ENCODE measurements at regions not wholly inside any gene's neighbourhood (a gene's known extent, or its start where the extent isn't known, plus 50 kb on each side); places are given as distances from the start of the nearest gene placed in this dataset.

GRCh38 chr10:131651674-131652437 lies 249.0 kb upstream of the PPP2R2D start:
- peak; percentile 54 for DNase-seq (ENCODE audit: low spot score)

- DNase-seq (ENCODE audit: low spot score) = peak; percentile 42
Measured at GRCh38 chr10:131652438-131653139, 248.2 kb upstream of the PPP2R2D start.

GRCh38 chr10:131653140-131653539 lies 247.7 kb upstream of the PPP2R2D start:
- DNase-seq (ENCODE audit: low spot score) = no peak

- DNase-seq (ENCODE audit: low spot score) = no peak
Measured at GRCh38 chr10:131653554-131654470, 247.0 kb upstream of the PPP2R2D start.

- DNase-seq (ENCODE audit: low spot score) = no peak
Measured at GRCh38 chr10:131654471-131655087, 246.2 kb upstream of the PPP2R2D start.

DNA sequence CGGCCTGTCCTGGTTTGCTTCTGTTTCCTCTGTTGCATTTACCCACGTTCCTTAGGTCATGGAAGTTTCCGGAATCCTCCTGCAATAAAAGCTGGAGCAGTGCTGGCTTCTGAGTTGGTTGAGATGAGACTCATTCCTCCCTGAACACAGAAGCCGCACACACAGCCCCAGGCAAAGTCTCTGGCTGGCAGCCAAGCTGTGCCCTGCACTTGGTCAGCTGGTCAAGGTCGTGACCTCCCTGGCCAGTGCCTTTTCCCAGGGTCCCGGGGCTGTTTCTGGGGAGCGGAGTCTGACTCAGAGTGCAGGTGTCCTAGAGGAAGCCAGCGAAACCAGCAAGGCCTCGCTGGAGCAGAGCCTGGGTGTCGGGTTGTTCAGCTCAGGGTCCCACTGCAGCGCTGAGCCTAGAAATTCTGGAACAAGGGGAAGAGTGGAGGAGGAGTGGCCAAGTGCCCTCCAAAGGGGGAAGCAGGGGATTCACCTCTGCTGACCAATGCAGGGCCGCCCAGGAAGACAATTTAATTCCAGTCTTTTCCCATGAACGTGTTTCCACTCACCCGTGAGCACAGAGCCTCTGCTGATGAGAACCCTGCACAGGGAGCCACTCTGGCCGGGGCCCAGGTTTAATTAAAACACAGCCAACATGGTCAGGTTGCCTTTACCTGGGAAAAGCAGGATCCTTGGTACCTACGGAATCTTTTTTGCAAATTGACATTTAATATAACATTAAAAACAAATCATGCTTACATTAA lies 245.5 kb upstream of the PPP2R2D start:
- no peak for DNase-seq (ENCODE audit: low spot score)

GRCh38 chr10:131656009-131656408 lies 244.8 kb upstream of the PPP2R2D start:
- no peak for DNase-seq (ENCODE audit: low spot score)

DNA sequence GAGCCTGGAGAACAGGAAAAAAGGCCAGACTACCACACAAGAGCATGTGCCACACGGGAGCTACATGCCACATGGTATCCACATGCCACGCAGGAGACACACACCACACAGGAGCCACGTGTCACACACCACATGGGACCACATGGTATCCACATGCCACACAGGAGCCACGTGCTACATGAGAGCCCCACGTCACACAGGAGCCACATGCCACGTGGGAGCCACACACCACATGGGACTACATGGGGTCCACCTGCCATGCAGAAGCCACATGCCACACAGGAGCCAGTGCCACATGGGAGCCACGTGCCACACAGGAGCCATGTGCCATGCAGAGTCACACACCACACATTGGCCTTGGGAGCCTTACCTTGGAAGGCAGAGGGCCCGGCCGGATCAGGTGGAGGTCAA lies 244.4 kb upstream of the PPP2R2D start:
- no peak for DNase-seq (ENCODE audit: low spot score)

DNA sequence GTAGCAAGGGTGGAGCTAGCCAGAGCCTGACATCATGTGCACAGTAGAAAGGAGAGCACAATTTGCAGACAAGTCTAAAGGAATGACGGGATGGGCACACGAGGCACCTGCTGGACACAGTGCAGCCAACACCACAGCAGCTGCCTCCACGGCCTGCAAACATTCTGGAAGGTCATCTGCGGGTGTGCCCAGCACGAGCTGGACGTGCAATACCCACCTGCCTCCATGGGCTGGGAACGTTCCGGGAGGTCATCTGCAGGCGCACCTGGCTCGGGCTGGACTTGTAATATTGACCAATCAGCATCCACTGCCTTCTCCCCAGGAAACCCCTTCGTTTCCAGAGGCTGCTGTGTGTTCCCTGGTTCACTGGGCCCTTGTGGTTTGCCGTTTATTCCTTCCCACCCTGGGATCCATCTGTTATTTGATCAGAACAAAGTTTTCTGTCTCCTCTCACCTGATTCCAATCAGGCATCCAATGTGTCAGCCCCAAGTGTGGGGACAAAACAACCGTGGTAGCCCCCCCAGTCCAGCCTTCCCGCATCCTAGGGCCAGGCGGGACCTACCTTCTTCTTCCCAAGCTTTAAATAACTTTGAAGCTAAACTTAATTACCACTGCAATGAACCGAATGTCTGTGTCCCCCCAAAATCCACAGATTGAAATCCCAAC lies 243.4 kb upstream of the PPP2R2D start:
- DNase-seq (ENCODE audit: low spot score) = no peak

GRCh38 chr10:131657985-131658330 lies 242.8 kb upstream of the PPP2R2D start:
- DNase-seq (ENCODE audit: low spot score) = no peak

DNA sequence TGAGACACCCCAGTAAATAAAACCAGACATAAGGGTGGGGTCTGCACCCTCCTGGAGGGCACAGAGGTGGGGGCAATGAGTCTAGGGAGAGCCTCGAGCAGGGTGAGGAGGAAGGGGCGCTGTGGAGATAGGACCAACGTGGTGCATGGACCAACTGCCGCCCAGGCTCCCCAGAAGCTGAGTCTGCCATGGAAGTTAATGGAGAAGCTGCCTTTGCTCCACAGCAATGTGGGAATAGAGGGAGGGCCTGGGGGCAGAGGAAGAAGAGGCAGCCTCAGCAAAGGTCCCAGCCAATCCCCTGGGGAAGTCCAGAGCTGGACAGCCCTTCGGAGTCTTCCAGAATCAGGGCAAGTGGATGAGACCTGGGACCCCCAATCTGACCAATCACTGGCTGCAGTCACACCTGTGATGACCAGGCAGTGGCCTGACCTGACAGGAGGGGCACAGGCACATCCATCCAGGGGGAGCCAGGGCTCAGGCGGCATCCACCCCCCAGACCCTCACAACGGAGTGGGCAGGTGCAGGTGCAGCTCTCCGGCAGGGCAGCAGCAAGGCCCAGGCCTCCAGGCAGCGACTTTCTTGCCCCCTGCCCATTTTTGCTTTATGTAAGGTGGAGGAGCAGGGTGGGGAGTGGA lies 242.2 kb upstream of the PPP2R2D start:
- DNase-seq (ENCODE audit: low spot score) = no peak

GRCh38 chr10:131660427-131660826 lies 240.4 kb upstream of the PPP2R2D start:
- DNase-seq (ENCODE audit: low spot score) = no peak

DNA sequence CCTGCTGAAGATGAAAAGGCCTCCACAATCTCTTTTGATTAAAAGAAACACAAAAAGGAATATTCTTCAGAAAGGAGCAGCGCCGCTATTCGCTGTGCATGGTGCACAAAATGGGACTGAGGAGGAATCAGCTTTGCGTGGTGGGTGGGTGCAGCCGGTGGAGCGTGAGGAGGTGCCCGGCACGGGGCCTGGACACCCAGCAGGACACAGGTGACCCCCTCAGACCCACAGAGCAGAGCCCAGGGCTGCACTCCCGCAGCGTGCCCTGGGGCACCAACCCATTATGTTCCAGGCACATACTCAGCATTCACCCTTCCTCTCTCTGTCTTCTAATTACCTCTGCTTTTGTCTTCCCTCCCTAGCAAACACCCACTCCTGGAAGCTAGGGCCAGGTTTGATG lies 238.0 kb upstream of the PPP2R2D start:
- DNase-seq (ENCODE audit: low spot score) = no peak

GRCh38 chr10:131663351-131663750 lies 237.5 kb upstream of the PPP2R2D start:
- no peak for DNase-seq (ENCODE audit: low spot score)

DNA sequence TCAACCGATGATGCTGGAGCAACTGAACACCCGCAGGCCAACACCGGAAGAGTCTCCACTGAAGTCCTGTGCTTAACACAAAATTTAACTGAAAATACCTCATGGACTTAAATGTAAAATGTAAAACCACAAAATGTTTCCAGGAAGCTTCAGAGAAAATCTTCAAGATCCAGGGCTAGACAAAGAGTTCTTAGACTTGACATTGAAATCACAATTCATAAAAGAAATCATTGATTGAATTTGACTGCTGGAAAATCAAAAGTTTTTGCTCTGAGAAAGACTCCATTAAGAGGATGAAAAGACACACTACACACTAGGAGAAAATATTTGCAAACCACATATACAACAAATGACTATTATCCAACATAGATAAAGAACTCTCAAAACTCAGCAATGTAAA lies 234.7 kb upstream of the PPP2R2D start:
- no peak for DNase-seq (ENCODE audit: low spot score)

DNA sequence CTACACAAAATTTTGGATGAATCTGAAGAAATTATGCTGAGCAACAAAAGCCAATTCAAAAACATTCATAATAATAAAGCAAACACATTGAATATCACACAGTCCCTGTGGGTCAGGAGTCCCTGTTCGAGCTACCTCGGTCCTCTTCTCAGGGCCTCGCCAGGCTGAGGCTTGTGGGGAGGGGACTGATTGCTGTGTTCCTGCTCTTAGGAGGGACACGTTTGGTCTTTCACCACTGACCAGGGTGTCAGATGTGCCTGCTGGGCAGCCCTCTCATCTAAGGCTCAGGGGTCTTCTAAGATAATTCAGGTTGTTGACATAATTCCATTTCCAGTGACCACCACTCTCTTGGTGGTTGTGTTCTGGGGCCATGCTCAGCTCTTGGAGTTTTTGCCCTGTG lies 233.8 kb upstream of the PPP2R2D start:
- DNase-seq (ENCODE audit: low spot score) = no peak

- no peak for DNase-seq (ENCODE audit: low spot score)
Measured at GRCh38 chr10:131667561-131667960, 233.2 kb upstream of the PPP2R2D start.

- no peak for DNase-seq (ENCODE audit: low spot score)
Measured at GRCh38 chr10:131668903-131669302, 231.9 kb upstream of the PPP2R2D start.

- no peak for DNase-seq (ENCODE audit: low spot score)
Measured at GRCh38 chr10:131669838-131670237, 231.0 kb upstream of the PPP2R2D start.

DNA sequence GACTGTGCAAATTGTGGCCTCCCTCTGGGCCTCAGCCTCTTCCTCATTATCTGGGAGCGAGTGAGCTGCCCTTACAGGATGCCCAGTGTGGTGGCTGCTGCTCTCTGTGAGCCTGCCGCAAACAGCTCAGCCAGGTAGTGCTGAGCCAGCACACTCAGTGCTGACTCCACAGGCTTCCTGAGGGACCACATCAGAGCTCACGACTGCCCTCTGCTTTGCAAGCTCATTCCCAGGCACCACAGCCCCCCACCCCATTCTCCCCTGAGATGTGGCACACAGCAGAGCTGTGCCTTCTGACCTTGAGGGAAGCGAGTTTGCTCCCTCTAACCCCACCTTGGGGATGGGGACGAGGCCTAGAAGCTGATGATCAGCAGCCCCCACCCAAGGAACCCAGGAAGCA lies 230.5 kb upstream of the PPP2R2D start:
- no peak for DNase-seq (ENCODE audit: low spot score)

All from ecto neural progenitor cell (in vitro differentiated cells).